Stimulated activated CD8-positive, alpha-beta memory T cell treated with anti-CD3 and anti-CD28 coated beads, Interleukin-15, amount 100 ng/mL, for 4 hours (primary cell): ENCODE measurements at regions not wholly inside any gene's neighbourhood (a gene's known extent, or its start where the extent isn't known, plus 50 kb on each side); places are given as distances from the start of the nearest gene placed in this dataset.
"Not testable (repeated sequence)": the region's sequence is repeated elsewhere in the genome, so short reads cannot be mapped to it uniquely, and the experiment has no call there.

Experiments used
- DNase-seq, 2 donors: peaks; one replicate each; pipeline ENCODE4 v3.0.0-alpha.2; 2020; ENCODE audit warnings: low read depth in 2 of 2

GRCh38 chr2:194289712-194290346 lies 1367.2 kb upstream of the SLC39A10 start:
- no peak for DNase-seq

GRCh38 chr2:194276667-194277066 lies 1380.4 kb upstream of the SLC39A10 start:
- DNase-seq: not testable (repeated sequence)

GRCh38 chr2:194271293-194271961 lies 1385.6 kb upstream of the SLC39A10 start:
- DNase-seq: no peak

- DNase-seq: no peak
Measured at GRCh38 chr2:194270648-194271047, 1386.4 kb upstream of the SLC39A10 start.

GRCh38 chr2:194264586-194264985 lies 1392.4 kb upstream of the SLC39A10 start:
- DNase-seq: no peak

GRCh38 chr2:194260185-194260584 lies 1396.8 kb upstream of the SLC39A10 start:
- DNase-seq: no peak

- DNase-seq: no peak
Measured at GRCh38 chr2:194257095-194257494, 1399.9 kb upstream of the SLC39A10 start.

- DNase-seq: no peak
Measured at GRCh38 chr2:194253528-194254259, 1403.3 kb upstream of the SLC39A10 start.

- no peak for DNase-seq
Measured at GRCh38 chr2:194252127-194252526, 1404.9 kb upstream of the SLC39A10 start.

GRCh38 chr2:194232600-194232999 lies 1424.4 kb upstream of the SLC39A10 start:
- no peak for DNase-seq

GRCh38 chr2:194223218-194223617 lies 1433.8 kb upstream of the SLC39A10 start:
- no peak for DNase-seq

GRCh38 chr2:194214192-194214591 lies 1442.8 kb upstream of the SLC39A10 start:
- DNase-seq: no peak

GRCh38 chr2:194205568-194206227 lies 1451.3 kb upstream of the SLC39A10 start:
- no peak for DNase-seq

GRCh38 chr2:194203898-194204297 lies 1453.1 kb upstream of the SLC39A10 start:
- no peak for DNase-seq

GRCh38 chr2:194182888-194183287 lies 1474.1 kb upstream of the SLC39A10 start:
- DNase-seq: no peak

GRCh38 chr2:194176134-194176533 lies 1480.9 kb upstream of the SLC39A10 start:
- DNase-seq: no peak

GRCh38 chr2:194166818-194167217 lies 1490.2 kb upstream of the SLC39A10 start:
- DNase-seq: no peak

GRCh38 chr2:194155431-194155830 lies 1501.6 kb upstream of the SLC39A10 start:
- DNase-seq: no peak

GRCh38 chr2:194151231-194151630 lies 1505.8 kb upstream of the SLC39A10 start:
- DNase-seq: no peak

- no peak for DNase-seq
Measured at GRCh38 chr2:194135463-194135862, 1521.6 kb upstream of the SLC39A10 start.

- DNase-seq: no peak
Measured at GRCh38 chr2:194128810-194129209, 1528.2 kb upstream of the SLC39A10 start.

GRCh38 chr2:194126418-194126817 lies 1530.6 kb upstream of the SLC39A10 start:
- no peak for DNase-seq
